GM12878 (cell line): ENCODE measurements at regions not wholly inside any gene's neighbourhood (a gene's known extent, or its start where the extent isn't known, plus 50 kb on each side); places are given as distances from the start of the nearest gene placed in this dataset.

Source experiments
- EGR1 ChIP-seq, 2 experiments: IDR thresholded peaks; 1 replicate in 1 of 2; 2 replicates in 1 of 2; pipeline ENCODE4 v1.6.1; 2011 to 2012; ENCODE audit warnings: low read depth in 2 of 2, low read length in 2 of 2, borderline replicate concordance in 1 of 2, mild to moderate bottlenecking in 1 of 2, moderate library complexity in 1 of 2
- EP300 ChIP-seq, 2 experiments: fragments of 150-350 bp in 1 of 2; IDR thresholded peaks; 2 replicates each; pipeline ENCODE4 v1.6.1; 2011 to 2012; ENCODE audit warnings: low read depth in 2 of 2, low read length in 2 of 2, borderline replicate concordance in 1 of 2, improper control_type of control experiment in 1 of 2, inconsistent platforms in 1 of 2; ENCODE audit not compliant: control insufficient read depth in 1 of 2
- PBX3 ChIP-seq: IDR thresholded peaks from 2 replicates; pipeline ENCODE4 v1.6.1; 2011; ENCODE audit warnings: mild to moderate bottlenecking, low read depth, low read length, moderate library complexity; ENCODE audit not compliant: insufficient replicate concordance
- PML ChIP-seq: IDR thresholded peaks from 2 replicates; pipeline ENCODE4 v1.6.1; 2012; ENCODE audit warnings: low read length, inconsistent platforms
- POLR2A ChIP-seq: IDR thresholded peaks from 2 replicates; pipeline ENCODE4 v1.6.1; 2011; ENCODE audit warnings: low read depth, mild to moderate bottlenecking, low read length
- POLR2AphosphoS2 ChIP-seq: IDR thresholded peaks from 2 replicates; pipeline ENCODE4 v1.6.1; 2011; ENCODE audit warnings: low read depth, mild to moderate bottlenecking, low read length, improper control_type of control experiment, moderate library complexity
- RAD21 ChIP-seq: IDR thresholded peaks from 2 replicates; pipeline ENCODE4 v1.6.1; 2011; ENCODE audit warnings: mild to moderate bottlenecking, low read depth, low read length, moderate library complexity; ENCODE audit not compliant: insufficient read depth
- RUNX3 ChIP-seq: IDR thresholded peaks from 2 replicates; pipeline ENCODE4 v1.6.1; 2012; ENCODE audit warnings: low read length, inconsistent platforms
- YBX1 ChIP-seq: fragments of 450-650 bp; IDR thresholded peaks from 2 replicates; pipeline ENCODE4 v1.6.1; 2016; ENCODE audit warnings: antibody characterized with exemption
- YY1 ChIP-seq: IDR thresholded peaks from 2 replicates; pipeline ENCODE4 v1.6.1; 2011; ENCODE audit warnings: low read depth, mild to moderate bottlenecking, low read length
- TF ChIP-seq, protein P1 (sequence below), 3 experiments: IDR thresholded peaks in 2 of 3; conservative IDR thresholded peaks in 1 of 3; 2 replicates each; pipeline ENCODE4 v1.5.1; 2011; ENCODE audit warnings: low read depth in 3 of 3, low read length in 3 of 3, mild to moderate bottlenecking in 3 of 3, control low read depth in 2 of 3, moderate library complexity in 2 of 3, inconsistent platforms in 1 of 3, mixed read lengths in 1 of 3; ENCODE audit not compliant: control insufficient read depth in 2 of 3, insufficient read depth in 1 of 3; ENCODE audit errors: extremely low read depth in 1 of 3
- TF ChIP-seq, protein P2 (sequence below): IDR thresholded peaks from 2 replicates; pipeline ENCODE4 v1.6.1; 2012; ENCODE audit warnings: low read depth, low read length, improper control_type of control experiment

DNA sequence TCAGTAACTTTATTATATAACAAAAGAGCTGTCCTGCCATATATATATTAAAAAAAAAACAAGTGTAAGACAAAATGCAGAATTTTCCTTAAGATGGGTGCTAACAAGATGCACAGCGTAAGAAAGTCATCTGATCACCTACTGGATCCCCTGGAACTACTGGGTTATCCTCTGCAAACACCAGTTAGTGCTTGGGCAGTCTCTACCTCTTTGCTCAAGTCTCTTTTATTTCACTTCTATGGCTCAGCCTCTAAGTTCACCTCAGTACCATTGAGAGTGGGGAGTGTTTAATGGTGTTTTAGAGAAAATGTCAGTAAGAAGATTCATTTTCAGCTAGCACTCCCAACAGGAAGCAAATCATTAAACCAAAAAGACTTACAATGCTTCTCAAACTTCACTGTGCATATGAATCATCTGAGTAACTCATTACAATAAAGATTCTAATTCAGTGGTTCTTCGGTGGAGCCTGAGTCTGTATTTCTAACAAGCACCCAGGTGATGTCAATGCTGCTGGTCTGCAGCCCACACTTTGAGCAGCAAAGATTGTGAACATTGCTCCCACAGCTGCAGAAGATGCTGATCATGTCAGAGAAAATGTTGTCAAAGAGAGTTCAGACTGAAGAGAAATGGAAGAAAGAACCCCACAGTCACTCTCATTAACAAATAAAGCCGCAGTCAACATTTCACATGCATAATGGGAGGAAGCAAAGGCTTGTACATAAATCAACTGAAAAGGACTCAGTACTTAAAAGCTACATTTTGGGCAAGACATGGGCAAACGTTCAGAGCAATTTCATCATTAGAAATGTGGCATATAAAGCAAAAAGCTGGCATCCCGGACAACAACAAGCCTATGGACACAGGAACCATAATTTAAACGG lies 227.1 kb upstream of the ATP11B start:
- TF ChIP-seq PML (no peak), EP300 (IDR thresholded peaks at IDR 0.05; ENCODE audit: borderline replicate concordance in 1 of 2, control insufficient read depth in 1 of 2, low read depth in 2 of 2, low read length in 2 of 2) (no peak), PBX3 (no peak), YY1 (no peak), POLR2A (no peak), EGR1 (IDR thresholded peaks at IDR 0.05; ENCODE audit: borderline replicate concordance in 1 of 2, low read depth in 2 of 2, low read length in 2 of 2) (no peak), RAD21 (no peak), YBX1 (no peak), RUNX3 (no peak), POLR2AphosphoS2 (no peak)
- TF ChIP-seq, protein P1, sequence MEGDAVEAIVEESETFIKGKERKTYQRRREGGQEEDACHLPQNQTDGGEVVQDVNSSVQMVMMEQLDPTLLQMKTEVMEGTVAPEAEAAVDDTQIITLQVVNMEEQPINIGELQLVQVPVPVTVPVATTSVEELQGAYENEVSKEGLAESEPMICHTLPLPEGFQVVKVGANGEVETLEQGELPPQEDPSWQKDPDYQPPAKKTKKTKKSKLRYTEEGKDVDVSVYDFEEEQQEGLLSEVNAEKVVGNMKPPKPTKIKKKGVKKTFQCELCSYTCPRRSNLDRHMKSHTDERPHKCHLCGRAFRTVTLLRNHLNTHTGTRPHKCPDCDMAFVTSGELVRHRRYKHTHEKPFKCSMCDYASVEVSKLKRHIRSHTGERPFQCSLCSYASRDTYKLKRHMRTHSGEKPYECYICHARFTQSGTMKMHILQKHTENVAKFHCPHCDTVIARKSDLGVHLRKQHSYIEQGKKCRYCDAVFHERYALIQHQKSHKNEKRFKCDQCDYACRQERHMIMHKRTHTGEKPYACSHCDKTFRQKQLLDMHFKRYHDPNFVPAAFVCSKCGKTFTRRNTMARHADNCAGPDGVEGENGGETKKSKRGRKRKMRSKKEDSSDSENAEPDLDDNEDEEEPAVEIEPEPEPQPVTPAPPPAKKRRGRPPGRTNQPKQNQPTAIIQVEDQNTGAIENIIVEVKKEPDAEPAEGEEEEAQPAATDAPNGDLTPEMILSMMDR (IDR thresholded peaks at IDR 0.05 in 2 of 3, conservative IDR thresholded peaks at IDR 0.05 in 1 of 3; ENCODE audit: control insufficient read depth in 2 of 3, extremely low read depth in 1 of 3, insufficient read depth in 1 of 3, low read depth in 3 of 3, low read length in 3 of 3): no peak
- TF ChIP-seq, protein P2, sequence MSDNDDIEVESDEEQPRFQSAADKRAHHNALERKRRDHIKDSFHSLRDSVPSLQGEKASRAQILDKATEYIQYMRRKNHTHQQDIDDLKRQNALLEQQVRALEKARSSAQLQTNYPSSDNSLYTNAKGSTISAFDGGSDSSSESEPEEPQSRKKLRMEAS: no peak
